ENCODE measurements at regions not wholly inside any gene's neighbourhood (a gene's known extent, or its start where the extent isn't known, plus 50 kb on each side); places are given as distances from the start of the nearest gene placed in this dataset.

- DNase-seq (ENCODE audit: low spot score): no peak
These were observed 171.2 kb downstream of the ZNF365 start for GRCh38 chr10:62545160-62546066.

- no peak for DNase-seq (ENCODE audit: low spot score)
These were observed 174.5 kb downstream of the ZNF365 start for GRCh38 chr10:62548686-62549085.

- no peak for DNase-seq (ENCODE audit: low spot score)
These were observed 176.0 kb downstream of the ZNF365 start for GRCh38 chr10:62550173-62550572.

- DNase-seq (ENCODE audit: low spot score): peak; percentile 64
These were observed 180.5 kb downstream of the ZNF365 start for GRCh38 chr10:62554632-62555199.

GRCh38 chr10:62559481-62560200 lies 185.5 kb downstream of the ZNF365 start:
- DNase-seq (ENCODE audit: low spot score): no peak

- DNase-seq (ENCODE audit: low spot score): no peak
These were observed 186.1 kb downstream of the ZNF365 start for GRCh38 chr10:62560201-62560819.

- no peak for DNase-seq (ENCODE audit: low spot score)
These were observed 187.0 kb downstream of the ZNF365 start for GRCh38 chr10:62561151-62561550.

GRCh38 chr10:62562101-62562500 lies 187.9 kb downstream of the ZNF365 start:
- no peak for DNase-seq (ENCODE audit: low spot score)

GRCh38 chr10:62562795-62563194 lies 188.6 kb downstream of the ZNF365 start:
- DNase-seq (ENCODE audit: low spot score): no peak

- DNase-seq (ENCODE audit: low spot score): no peak
These were observed 199.8 kb downstream of the ZNF365 start for GRCh38 chr10:62573929-62574328.

- no peak for DNase-seq (ENCODE audit: low spot score)
These were observed 202.9 kb downstream of the ZNF365 start for GRCh38 chr10:62577076-62577475.

GRCh38 chr10:62577666-62578291 lies 203.6 kb downstream of the ZNF365 start:
- no peak for DNase-seq (ENCODE audit: low spot score)

GRCh38 chr10:62578301-62578700 lies 204.1 kb downstream of the ZNF365 start:
- no peak for DNase-seq (ENCODE audit: low spot score)

GRCh38 chr10:62578916-62579315 lies 204.7 kb downstream of the ZNF365 start:
- no peak for DNase-seq (ENCODE audit: low spot score)

GRCh38 chr10:62580396-62580795 lies 206.2 kb downstream of the ZNF365 start:
- DNase-seq (ENCODE audit: low spot score): no peak

GRCh38 chr10:62581351-62581750 lies 207.2 kb downstream of the ZNF365 start:
- DNase-seq (ENCODE audit: low spot score): no peak

GRCh38 chr10:62582101-62582705 lies 208.0 kb downstream of the ZNF365 start:
- DNase-seq (ENCODE audit: low spot score): no peak

- DNase-seq (ENCODE audit: low spot score): no peak
These were observed 208.6 kb downstream of the ZNF365 start for GRCh38 chr10:62582804-62583208.

GRCh38 chr10:62583876-62584615 lies 209.9 kb downstream of the ZNF365 start:
- DNase-seq (ENCODE audit: low spot score): no peak

- DNase-seq (ENCODE audit: low spot score): no peak
These were observed 210.6 kb downstream of the ZNF365 start for GRCh38 chr10:62584731-62585130.
